ENCODE measurements at regions not wholly inside any gene's neighbourhood (a gene's known extent, or its start where the extent isn't known, plus 50 kb on each side); places are given as distances from the start of the nearest gene placed in this dataset.

GRCh38 chr3:72436863-72437592, 411.2 kb downstream of the SHQ1 start:
- DNase-seq (ENCODE audit: low spot score), result no peak

GRCh38 chr3:72434296-72434695, 413.9 kb downstream of the SHQ1 start:
- DNase-seq (ENCODE audit: low spot score), result no peak

GRCh38 chr3:72432246-72432645, 416.0 kb downstream of the SHQ1 start:
- no peak for DNase-seq (ENCODE audit: low spot score)

GRCh38 chr3:72429589-72430353, 418.5 kb downstream of the SHQ1 start:
- no peak for DNase-seq (ENCODE audit: low spot score)

GRCh38 chr3:72428803-72429202, 419.4 kb downstream of the SHQ1 start:
- DNase-seq (ENCODE audit: low spot score), result no peak

GRCh38 chr3:72427624-72428023, 420.6 kb downstream of the SHQ1 start:
- DNase-seq (ENCODE audit: low spot score), result no peak

- no peak for DNase-seq (ENCODE audit: low spot score)
Observed at GRCh38 chr3:72426618-72427397, 421.4 kb downstream of the SHQ1 start.

GRCh38 chr3:72423643-72424042, 424.6 kb downstream of the SHQ1 start:
- DNase-seq (ENCODE audit: low spot score), result no peak

- DNase-seq (ENCODE audit: low spot score), result no peak
Observed at GRCh38 chr3:72421786-72422185, 426.5 kb downstream of the SHQ1 start.

- no peak for DNase-seq (ENCODE audit: low spot score)
Observed at GRCh38 chr3:72421126-72421525, 427.1 kb downstream of the SHQ1 start.

GRCh38 chr3:72418856-72419255, 429.4 kb downstream of the SHQ1 start:
- DNase-seq (ENCODE audit: low spot score), result no peak

GRCh38 chr3:72418244-72418643, 430.0 kb downstream of the SHQ1 start:
- no peak for DNase-seq (ENCODE audit: low spot score)

- no peak for DNase-seq (ENCODE audit: low spot score)
Observed at GRCh38 chr3:72414481-72415016, 433.7 kb downstream of the SHQ1 start.

GRCh38 chr3:72413228-72413627, 435.0 kb downstream of the SHQ1 start:
- DNase-seq (ENCODE audit: low spot score), result no peak

GRCh38 chr3:72412340-72412956, 435.8 kb downstream of the SHQ1 start:
- no peak for DNase-seq (ENCODE audit: low spot score)

- DNase-seq (ENCODE audit: low spot score), result no peak
Observed at GRCh38 chr3:72411843-72412242, 436.4 kb downstream of the SHQ1 start.

- no peak for DNase-seq (ENCODE audit: low spot score)
Observed at GRCh38 chr3:72411126-72411525, 437.1 kb downstream of the SHQ1 start.

- no peak for DNase-seq (ENCODE audit: low spot score)
Observed at GRCh38 chr3:72408983-72409779, 439.1 kb downstream of the SHQ1 start.

GRCh38 chr3:72407766-72408165, 440.5 kb downstream of the SHQ1 start:
- DNase-seq (ENCODE audit: low spot score), result no peak

GRCh38 chr3:72405943-72406566, 442.2 kb downstream of the SHQ1 start:
- no peak for DNase-seq (ENCODE audit: low spot score)
